ENCODE measurements at regions not wholly inside any gene's neighbourhood (a gene's known extent, or its start where the extent isn't known, plus 50 kb on each side); places are given as distances from the start of the nearest gene placed in this dataset.

GRCh38 chr10:78129211-78129610, 95.5 kb downstream of the RPS24 start:
- TF ChIP-seq, protein P1, sequence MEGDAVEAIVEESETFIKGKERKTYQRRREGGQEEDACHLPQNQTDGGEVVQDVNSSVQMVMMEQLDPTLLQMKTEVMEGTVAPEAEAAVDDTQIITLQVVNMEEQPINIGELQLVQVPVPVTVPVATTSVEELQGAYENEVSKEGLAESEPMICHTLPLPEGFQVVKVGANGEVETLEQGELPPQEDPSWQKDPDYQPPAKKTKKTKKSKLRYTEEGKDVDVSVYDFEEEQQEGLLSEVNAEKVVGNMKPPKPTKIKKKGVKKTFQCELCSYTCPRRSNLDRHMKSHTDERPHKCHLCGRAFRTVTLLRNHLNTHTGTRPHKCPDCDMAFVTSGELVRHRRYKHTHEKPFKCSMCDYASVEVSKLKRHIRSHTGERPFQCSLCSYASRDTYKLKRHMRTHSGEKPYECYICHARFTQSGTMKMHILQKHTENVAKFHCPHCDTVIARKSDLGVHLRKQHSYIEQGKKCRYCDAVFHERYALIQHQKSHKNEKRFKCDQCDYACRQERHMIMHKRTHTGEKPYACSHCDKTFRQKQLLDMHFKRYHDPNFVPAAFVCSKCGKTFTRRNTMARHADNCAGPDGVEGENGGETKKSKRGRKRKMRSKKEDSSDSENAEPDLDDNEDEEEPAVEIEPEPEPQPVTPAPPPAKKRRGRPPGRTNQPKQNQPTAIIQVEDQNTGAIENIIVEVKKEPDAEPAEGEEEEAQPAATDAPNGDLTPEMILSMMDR (conservative IDR thresholded peaks at IDR 0.05; ENCODE audit: low read depth, low read length), result no peak
- no peak for TF ChIP-seq EZH2 (IDR thresholded peaks at IDR 0.05; ENCODE audit: borderline replicate concordance, low read depth, low read length, poor library complexity, severe bottlenecking)
